Liver (tissue), 8 donors: ENCODE measurements at regions not wholly inside any gene's neighbourhood (a gene's known extent, or its start where the extent isn't known, plus 50 kb on each side); places are given as distances from the start of the nearest gene placed in this dataset.
"Not testable (repeated sequence)": the region's sequence is repeated elsewhere in the genome, so short reads cannot be mapped to it uniquely, and the experiment has no call there.

Source experiments
- DNase-seq: peaks from one replicate; pipeline ENCODE4 v3.0.0-alpha.2; 2017; ENCODE audit warnings: low spot score
- H3K27ac ChIP-seq, 2 donors: one replicate each; pipeline ENCODE4 v1.7.0; 2013; ENCODE audit warnings: inconsistent platforms in 2 of 2, low read length in 2 of 2, control low read depth in 1 of 2, low read depth in 1 of 2, mild to moderate bottlenecking in 1 of 2
- H3K27me3 ChIP-seq, 4 donors: one replicate each; pipeline versions ENCODE4 v1.6.1 to v1.7.0; 2013; ENCODE audit warnings: low read length in 3 of 4, inconsistent platforms in 1 of 4, mild to moderate bottlenecking in 1 of 4, moderate library complexity in 1 of 4; ENCODE audit not compliant: control insufficient read depth in 4 of 4, insufficient read depth in 4 of 4
- H3K36me3 ChIP-seq, 4 donors: one replicate each; pipeline versions ENCODE4 v1.6.1 to v1.7.0; 2013; ENCODE audit warnings: low read length in 3 of 4, mild to moderate bottlenecking in 3 of 4, low read depth in 1 of 4, moderate library complexity in 1 of 4; ENCODE audit not compliant: control insufficient read depth in 4 of 4, insufficient read depth in 3 of 4
- H3K4me1 ChIP-seq, 4 donors: one replicate each; pipeline versions ENCODE4 v1.6.1 to v1.7.0; 2013; ENCODE audit warnings: low read length in 3 of 4, mild to moderate bottlenecking in 3 of 4, moderate library complexity in 1 of 4; ENCODE audit not compliant: control insufficient read depth in 4 of 4, insufficient read depth in 4 of 4
- H3K4me3 ChIP-seq, 3 donors: one replicate each; pipeline versions ENCODE4 v1.6.1 to v1.7.0; 2013; ENCODE audit warnings: low read length in 3 of 3, control low read depth in 1 of 3, low read depth in 1 of 3, mild to moderate bottlenecking in 1 of 3
- H3K9ac ChIP-seq, 2 donors: one replicate each; pipeline ENCODE4 v1.7.0; 2013; ENCODE audit warnings: low read length in 2 of 2, mild to moderate bottlenecking in 2 of 2, moderate library complexity in 2 of 2, control low read depth in 1 of 2, low read depth in 1 of 2
- H3K9me3 ChIP-seq, 4 donors: one replicate each; pipeline versions ENCODE4 v1.6.1 to v1.7.0; 2013; ENCODE audit warnings: low read length in 3 of 4; ENCODE audit not compliant: control insufficient read depth in 4 of 4
- GABPA ChIP-seq, 2 donors: IDR thresholded peaks in 1 of 2; conservative IDR thresholded peaks in 1 of 2; 2 replicates each; pipeline ENCODE4 v1.6.1; 2016; ENCODE audit warnings: antibody characterized with exemption in 2 of 2, mild to moderate bottlenecking in 1 of 2, moderate library complexity in 1 of 2
- HNF4A ChIP-seq, 2 donors: conservative IDR thresholded peaks; 2 replicates each; pipeline ENCODE4 v1.6.1; 2016; ENCODE audit warnings: antibody characterized with exemption in 2 of 2, mild to moderate bottlenecking in 2 of 2
- JUND ChIP-seq, 2 donors: IDR thresholded peaks; 2 replicates each; pipeline ENCODE4 v1.6.1; 2016; ENCODE audit warnings: antibody characterized with exemption in 2 of 2
- NR2F2 ChIP-seq: IDR thresholded peaks from 2 replicates; pipeline ENCODE4 v1.6.1; 2016; ENCODE audit warnings: antibody characterized with exemption
- RAD21 ChIP-seq, 2 donors: IDR thresholded peaks; 2 replicates each; pipeline ENCODE4 v1.6.1; 2016; ENCODE audit warnings: antibody characterized with exemption in 2 of 2, mild to moderate bottlenecking in 2 of 2
- RXRA ChIP-seq, 2 donors: IDR thresholded peaks; 2 replicates each; pipeline ENCODE4 v1.6.1; 2017 to 2018; ENCODE audit warnings: antibody characterized with exemption in 2 of 2, mild to moderate bottlenecking in 1 of 2
- TAF1 ChIP-seq: conservative IDR thresholded peaks from 2 replicates; pipeline ENCODE4 v1.6.1; 2016; ENCODE audit warnings: antibody characterized with exemption, mild to moderate bottlenecking
- WGBS: extraction: QIAGEN DNeasy Blood & Tissue Kit; methylation state at CpG from one replicate; pipeline ENCODE4 v1.1.7; 2013; 5-methylcytosine and 5-hydroxymethylcytosine counted together
- TF ChIP-seq, protein P1 (sequence below): IDR thresholded peaks from 2 replicates; pipeline ENCODE4 v1.6.1; 2016; ENCODE audit warnings: antibody characterized with exemption, mild to moderate bottlenecking
- TF ChIP-seq, protein P2 (sequence below): IDR thresholded peaks from 2 replicates; pipeline ENCODE4 v1.6.1; 2016; ENCODE audit warnings: antibody characterized with exemption
- TF ChIP-seq, protein P3 (sequence below): fragments of 150-350 bp; IDR thresholded peaks from 2 replicates; pipeline ENCODE4 v1.5.1; 2017; ENCODE audit warnings: improper control_type of control experiment, low read depth, low read length; ENCODE audit not compliant: missing input control
- donor health status: healthy.
- donor health status: healthy.
- donor health status: healthy.
- donor health status: healthy.
- donor health status: healthy.

DNA sequence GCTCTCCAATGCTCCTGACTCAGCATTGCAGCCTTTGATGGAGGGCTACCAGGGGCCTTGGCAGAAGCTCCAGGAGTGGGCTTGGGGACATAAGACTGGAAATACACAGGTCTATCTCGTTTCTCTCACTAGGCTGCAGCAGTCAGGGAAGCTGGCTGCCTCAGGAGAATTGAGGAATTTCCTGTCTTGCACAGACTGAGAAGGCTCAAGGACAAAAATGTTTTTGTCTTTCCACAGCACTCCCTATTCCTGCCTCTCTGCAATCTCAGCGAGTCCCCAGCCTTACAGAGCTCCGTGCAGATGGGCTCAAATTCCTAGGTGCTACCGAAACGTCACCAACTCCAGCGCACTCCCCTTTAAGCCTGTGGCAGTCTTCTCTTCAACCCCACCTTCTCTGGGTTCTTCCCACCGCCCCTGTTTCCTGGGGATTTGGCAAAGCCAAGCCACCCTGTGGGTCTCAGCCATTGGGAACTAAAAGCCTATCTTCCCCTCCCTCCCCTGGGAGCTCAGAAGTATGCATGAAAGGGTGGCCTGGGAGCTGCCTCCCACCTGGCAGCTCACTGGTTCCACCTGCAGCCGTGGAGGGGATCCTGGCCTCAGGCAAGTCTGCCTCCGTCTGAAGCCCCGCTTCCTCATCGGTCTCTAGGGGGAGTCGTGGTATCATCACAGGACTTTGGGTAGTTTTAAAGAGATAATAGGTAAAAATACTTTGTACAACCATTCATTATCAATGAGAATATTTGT is 322.6 kb upstream of the FRG2C start:
- no peak for DNase-seq
- WGBS = 39% methylated on average over 12 of the region's 12 CpGs
- Histone ChIP-seq H3K4me1 (no peaks in the 10 kb centered on the region), H3K9me3 (no peaks in the 10 kb centered on the region), H3K4me3 (no peak overlapping the region), H3K36me3 (no peaks in the 10 kb centered on the region), H3K9ac (no peak overlapping the region), H3K27me3 (no peaks in the 10 kb centered on the region), H3K27ac (no peak overlapping the region)
- TF ChIP-seq NR2F2 = no peak
- TF ChIP-seq, protein P1, sequence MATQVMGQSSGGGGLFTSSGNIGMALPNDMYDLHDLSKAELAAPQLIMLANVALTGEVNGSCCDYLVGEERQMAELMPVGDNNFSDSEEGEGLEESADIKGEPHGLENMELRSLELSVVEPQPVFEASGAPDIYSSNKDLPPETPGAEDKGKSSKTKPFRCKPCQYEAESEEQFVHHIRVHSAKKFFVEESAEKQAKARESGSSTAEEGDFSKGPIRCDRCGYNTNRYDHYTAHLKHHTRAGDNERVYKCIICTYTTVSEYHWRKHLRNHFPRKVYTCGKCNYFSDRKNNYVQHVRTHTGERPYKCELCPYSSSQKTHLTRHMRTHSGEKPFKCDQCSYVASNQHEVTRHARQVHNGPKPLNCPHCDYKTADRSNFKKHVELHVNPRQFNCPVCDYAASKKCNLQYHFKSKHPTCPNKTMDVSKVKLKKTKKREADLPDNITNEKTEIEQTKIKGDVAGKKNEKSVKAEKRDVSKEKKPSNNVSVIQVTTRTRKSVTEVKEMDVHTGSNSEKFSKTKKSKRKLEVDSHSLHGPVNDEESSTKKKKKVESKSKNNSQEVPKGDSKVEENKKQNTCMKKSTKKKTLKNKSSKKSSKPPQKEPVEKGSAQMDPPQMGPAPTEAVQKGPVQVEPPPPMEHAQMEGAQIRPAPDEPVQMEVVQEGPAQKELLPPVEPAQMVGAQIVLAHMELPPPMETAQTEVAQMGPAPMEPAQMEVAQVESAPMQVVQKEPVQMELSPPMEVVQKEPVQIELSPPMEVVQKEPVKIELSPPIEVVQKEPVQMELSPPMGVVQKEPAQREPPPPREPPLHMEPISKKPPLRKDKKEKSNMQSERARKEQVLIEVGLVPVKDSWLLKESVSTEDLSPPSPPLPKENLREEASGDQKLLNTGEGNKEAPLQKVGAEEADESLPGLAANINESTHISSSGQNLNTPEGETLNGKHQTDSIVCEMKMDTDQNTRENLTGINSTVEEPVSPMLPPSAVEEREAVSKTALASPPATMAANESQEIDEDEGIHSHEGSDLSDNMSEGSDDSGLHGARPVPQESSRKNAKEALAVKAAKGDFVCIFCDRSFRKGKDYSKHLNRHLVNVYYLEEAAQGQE = no peak
- TF ChIP-seq TAF1 = no peak
- TF ChIP-seq JUND (IDR thresholded peaks at IDR 0.05) = no peak
- no peak for TF ChIP-seq RXRA (IDR thresholded peaks at IDR 0.05)
- TF ChIP-seq, protein P2, sequence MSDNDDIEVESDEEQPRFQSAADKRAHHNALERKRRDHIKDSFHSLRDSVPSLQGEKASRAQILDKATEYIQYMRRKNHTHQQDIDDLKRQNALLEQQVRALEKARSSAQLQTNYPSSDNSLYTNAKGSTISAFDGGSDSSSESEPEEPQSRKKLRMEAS = no peak
- no peak for TF ChIP-seq GABPA (IDR thresholded peaks at IDR 0.05 in 1 of 2, conservative IDR thresholded peaks at IDR 0.05 in 1 of 2)
- TF ChIP-seq, protein P3, sequence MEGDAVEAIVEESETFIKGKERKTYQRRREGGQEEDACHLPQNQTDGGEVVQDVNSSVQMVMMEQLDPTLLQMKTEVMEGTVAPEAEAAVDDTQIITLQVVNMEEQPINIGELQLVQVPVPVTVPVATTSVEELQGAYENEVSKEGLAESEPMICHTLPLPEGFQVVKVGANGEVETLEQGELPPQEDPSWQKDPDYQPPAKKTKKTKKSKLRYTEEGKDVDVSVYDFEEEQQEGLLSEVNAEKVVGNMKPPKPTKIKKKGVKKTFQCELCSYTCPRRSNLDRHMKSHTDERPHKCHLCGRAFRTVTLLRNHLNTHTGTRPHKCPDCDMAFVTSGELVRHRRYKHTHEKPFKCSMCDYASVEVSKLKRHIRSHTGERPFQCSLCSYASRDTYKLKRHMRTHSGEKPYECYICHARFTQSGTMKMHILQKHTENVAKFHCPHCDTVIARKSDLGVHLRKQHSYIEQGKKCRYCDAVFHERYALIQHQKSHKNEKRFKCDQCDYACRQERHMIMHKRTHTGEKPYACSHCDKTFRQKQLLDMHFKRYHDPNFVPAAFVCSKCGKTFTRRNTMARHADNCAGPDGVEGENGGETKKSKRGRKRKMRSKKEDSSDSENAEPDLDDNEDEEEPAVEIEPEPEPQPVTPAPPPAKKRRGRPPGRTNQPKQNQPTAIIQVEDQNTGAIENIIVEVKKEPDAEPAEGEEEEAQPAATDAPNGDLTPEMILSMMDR = no peak
- no peak for TF ChIP-seq HNF4A (conservative IDR thresholded peaks at IDR 0.05)

DNA sequence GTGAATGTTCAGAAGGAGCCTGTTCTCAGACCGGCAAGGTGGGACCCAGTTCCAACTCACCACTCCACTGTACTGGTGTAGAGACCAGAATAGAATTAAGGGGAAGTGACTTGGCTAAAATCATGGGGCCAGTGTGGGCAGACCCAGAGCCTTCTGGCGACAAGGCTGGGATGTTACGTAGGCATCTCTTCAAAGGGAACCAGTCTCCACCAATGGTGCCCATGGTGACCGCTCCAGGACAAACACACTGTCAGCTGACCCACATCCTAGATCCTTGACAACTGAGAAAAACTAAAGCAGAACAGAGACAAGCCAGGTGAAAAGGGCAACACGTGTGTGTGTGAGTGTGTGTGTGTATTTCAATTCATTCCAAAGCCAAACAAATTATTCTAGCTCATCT is 321.7 kb upstream of the FRG2C start:
- DNase-seq = no peak
- no peaks in the 10 kb centered on the region for H3K4me1 ChIP-seq
- TF ChIP-seq HNF4A (conservative IDR thresholded peaks at IDR 0.05) (no peak), RAD21 (IDR thresholded peaks at IDR 0.05) (no peak), RXRA (IDR thresholded peaks at IDR 0.05) (no peak), GABPA (IDR thresholded peaks at IDR 0.05 in 1 of 2, conservative IDR thresholded peaks at IDR 0.05 in 1 of 2) (no peak)
- H3K9ac ChIP-seq = no peak overlapping the region
- WGBS = 69% methylated on average over 5 of the region's 5 CpGs
- H3K27me3 ChIP-seq = no peaks in the 10 kb centered on the region
- H3K9me3 ChIP-seq = no peaks in the 10 kb centered on the region
- no peak overlapping the region for H3K4me3 ChIP-seq
- H3K36me3 ChIP-seq = no peaks in the 10 kb centered on the region
- H3K27ac ChIP-seq = no peak overlapping the region

DNA sequence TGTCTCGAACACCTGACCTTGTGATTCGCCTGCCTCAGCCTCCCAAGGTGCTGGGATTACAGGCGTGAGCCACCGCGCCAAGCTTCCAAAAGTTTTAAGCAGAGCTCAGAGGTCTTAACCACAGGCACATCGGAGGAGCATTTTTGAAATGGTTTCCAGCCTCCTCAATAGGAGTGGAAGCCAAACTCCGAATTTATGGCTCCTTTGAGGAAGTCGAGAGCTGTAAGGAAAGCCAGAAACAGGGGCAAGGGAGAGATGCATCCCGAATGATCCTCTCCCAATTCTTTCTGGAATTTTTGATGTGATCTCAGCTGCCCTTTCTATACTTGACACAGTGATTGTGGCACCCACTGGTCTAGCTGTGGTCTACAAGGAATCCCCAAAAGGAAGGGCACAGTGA is 313.6 kb upstream of the FRG2C start:
- not testable (repeated sequence) for H3K4me1 ChIP-seq, H3K27me3 ChIP-seq, H3K4me3 ChIP-seq, H3K36me3 ChIP-seq, H3K9me3 ChIP-seq, DNase-seq, H3K27ac ChIP-seq, H3K9ac ChIP-seq
- WGBS = 80% methylated on average over 9 of the region's 9 CpGs

DNA sequence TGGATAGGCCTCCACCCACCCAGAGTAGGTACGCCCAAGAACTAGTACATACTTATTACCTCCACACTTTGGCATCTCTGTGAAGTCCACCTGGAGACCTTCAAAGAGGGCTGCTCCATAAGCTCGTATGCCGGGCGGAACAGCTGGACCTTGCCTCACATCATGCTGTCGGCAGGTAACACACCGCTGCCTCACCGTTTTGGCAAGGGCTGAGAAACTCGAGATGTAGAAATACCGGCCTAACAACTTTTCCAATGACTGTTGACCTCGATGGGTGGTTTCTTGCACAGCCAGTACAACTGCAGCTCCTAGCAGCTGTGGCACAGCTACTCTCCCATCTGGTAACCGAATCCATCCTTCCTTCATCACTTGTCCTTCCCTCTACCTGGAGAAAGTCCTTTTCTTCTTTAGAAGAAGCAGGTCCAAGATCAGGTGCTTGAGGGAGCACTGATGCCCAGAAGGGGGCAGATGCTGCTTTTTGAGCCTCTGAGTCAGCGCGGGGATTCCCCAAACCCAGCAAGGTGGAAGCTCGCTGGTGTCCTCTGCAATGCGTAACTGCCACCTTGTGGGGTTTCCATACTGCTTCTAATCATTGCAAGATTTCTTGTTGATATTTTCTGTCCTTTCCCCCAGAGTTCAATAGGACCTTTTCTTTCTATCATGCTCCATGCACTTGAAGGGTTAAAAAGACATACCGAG is 301.9 kb upstream of the FRG2C start:
- H3K27me3 ChIP-seq, H3K9me3 ChIP-seq, H3K4me3 ChIP-seq, H3K4me1 ChIP-seq, H3K36me3 ChIP-seq, H3K27ac ChIP-seq, DNase-seq, H3K9ac ChIP-seq: not testable (repeated sequence)
- whole genome bisulfite sequencing = 71% methylated on average over 16 of the region's 16 CpGs

DNA sequence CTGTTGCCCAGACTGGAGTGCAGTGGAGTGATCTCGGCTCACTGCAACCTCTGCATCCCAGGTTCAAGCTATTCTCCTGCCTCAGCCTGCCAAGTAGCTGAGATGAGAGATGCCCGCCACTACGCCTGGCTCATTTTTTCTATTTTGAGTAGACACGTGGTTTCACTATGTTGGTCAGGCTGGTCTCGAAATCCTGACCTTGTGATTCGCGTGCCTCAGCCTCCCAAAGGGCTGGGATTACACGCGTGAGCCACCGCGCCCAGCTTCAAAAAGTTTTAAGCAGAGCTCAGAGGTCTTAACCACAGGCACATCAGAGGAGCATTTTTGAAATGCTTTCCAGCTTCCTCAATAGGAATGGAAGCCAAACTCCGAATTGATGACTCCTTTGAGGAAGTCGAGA is 291.2 kb upstream of the FRG2C start:
- not testable (repeated sequence) for H3K4me3 ChIP-seq, H3K9me3 ChIP-seq, H3K9ac ChIP-seq, DNase-seq, H3K27me3 ChIP-seq, H3K4me1 ChIP-seq, H3K36me3 ChIP-seq, H3K27ac ChIP-seq
- 79% methylated on average over 12 of the region's 13 CpGs for WGBS
